ENCODE measurements at regions not wholly inside any gene's neighbourhood (a gene's known extent, or its start where the extent isn't known, plus 50 kb on each side); places are given as distances from the start of the nearest gene placed in this dataset.

DNA sequence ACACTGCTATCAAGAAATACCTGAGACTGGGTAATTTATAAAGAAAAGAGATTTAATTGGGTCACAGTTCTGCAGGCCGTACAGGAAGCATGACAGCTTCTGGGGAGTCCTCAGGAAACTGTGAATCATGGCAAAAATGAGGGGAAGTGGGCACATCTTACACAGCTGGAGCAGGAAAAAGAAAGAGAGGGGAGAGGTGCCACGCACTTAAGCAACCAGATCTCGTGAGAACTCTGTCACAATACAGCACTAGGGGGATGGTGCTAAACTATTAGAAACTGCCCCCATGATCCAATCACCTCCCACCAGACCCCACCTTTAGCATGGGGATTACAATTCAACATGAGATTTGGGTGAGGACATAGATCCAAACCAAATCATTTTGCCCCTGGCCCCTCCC, 105.5 kb upstream of the CPLX2 start:
- DNase-seq (ENCODE audit: low read depth in 2 of 2), result no peak
- no peak overlapping the region for H3K4me3 ChIP-seq (replicated peaks in 1 of 2; ENCODE audit: low read depth in 2 of 2, low read length in 2 of 2)
- TF ChIP-seq, protein P1, sequence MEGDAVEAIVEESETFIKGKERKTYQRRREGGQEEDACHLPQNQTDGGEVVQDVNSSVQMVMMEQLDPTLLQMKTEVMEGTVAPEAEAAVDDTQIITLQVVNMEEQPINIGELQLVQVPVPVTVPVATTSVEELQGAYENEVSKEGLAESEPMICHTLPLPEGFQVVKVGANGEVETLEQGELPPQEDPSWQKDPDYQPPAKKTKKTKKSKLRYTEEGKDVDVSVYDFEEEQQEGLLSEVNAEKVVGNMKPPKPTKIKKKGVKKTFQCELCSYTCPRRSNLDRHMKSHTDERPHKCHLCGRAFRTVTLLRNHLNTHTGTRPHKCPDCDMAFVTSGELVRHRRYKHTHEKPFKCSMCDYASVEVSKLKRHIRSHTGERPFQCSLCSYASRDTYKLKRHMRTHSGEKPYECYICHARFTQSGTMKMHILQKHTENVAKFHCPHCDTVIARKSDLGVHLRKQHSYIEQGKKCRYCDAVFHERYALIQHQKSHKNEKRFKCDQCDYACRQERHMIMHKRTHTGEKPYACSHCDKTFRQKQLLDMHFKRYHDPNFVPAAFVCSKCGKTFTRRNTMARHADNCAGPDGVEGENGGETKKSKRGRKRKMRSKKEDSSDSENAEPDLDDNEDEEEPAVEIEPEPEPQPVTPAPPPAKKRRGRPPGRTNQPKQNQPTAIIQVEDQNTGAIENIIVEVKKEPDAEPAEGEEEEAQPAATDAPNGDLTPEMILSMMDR (IDR thresholded peaks at IDR 0.05; ENCODE audit: low read depth, low read length), result no peak

DNA sequence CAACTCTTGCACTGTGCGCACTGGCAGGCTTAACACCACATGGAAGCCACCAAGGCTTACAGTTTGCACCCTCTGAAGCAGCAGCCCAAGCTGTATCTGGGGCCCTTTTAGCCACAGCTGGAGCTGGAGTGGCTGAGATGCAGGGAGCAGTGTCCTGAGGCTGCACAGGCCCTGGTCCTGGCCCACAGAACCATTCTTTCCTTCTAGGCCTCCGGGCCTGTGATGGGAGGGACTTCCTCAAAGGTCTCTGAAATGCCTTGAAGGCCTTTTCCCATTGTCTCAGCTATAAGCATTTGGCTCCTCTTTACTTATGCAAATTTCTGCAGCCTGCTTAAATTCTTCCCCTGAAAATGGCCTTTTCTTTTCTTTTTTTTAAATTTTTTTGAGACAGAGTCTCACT, 104.4 kb upstream of the CPLX2 start:
- H3K4me3 ChIP-seq (replicated peaks in 1 of 2; ENCODE audit: low read depth in 2 of 2, low read length in 2 of 2), result no peak overlapping the region
- no peak for DNase-seq (ENCODE audit: low read depth in 2 of 2)
- TF ChIP-seq, protein P1 (IDR thresholded peaks at IDR 0.05; ENCODE audit: low read depth, low read length), result no peak

DNA sequence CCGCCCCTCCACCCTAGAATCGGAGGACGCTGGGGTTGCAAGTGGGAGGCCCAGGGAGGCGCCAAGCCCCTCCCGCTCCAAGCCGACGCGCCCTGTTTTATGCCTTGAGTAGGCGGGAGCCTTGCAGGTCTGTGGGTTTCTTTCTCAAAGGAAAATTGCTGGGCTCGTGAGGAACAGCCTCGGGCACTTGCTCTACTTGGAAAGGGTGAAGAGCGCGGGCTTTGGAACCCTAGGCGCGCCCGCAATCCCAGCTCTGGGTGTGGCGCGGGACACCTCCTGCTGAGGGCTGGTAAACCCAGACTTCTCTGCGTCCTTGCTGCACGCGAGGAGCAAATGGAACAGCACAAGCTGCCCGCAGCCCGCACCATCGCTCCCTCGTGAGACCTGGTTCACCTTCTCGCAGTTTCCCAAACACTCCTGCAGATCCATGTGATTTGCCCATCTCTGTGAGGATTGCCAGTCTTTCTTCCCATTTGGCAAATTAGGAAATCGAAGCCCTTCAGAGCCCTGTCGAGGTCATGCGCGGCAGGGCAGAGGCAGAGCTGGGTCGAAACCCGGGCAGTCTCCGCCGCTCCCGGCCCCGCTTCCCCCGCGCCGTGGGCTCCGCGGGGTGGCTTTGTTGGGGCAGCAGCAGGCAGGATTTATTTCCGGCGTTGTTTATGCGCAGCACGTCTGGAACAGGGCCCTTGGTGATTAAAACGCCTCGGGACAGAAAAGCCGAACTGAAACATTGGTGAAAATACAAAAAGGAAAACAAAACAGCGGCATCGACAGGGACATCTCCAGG, 98.4 kb upstream of the CPLX2 start:
- TF ChIP-seq, protein P1 (IDR thresholded peaks at IDR 0.05; ENCODE audit: low read depth, low read length), result no peak
- H3K4me3 ChIP-seq (replicated peaks in 1 of 2; ENCODE audit: low read depth in 2 of 2, low read length in 2 of 2), result no peak overlapping the region

DNA sequence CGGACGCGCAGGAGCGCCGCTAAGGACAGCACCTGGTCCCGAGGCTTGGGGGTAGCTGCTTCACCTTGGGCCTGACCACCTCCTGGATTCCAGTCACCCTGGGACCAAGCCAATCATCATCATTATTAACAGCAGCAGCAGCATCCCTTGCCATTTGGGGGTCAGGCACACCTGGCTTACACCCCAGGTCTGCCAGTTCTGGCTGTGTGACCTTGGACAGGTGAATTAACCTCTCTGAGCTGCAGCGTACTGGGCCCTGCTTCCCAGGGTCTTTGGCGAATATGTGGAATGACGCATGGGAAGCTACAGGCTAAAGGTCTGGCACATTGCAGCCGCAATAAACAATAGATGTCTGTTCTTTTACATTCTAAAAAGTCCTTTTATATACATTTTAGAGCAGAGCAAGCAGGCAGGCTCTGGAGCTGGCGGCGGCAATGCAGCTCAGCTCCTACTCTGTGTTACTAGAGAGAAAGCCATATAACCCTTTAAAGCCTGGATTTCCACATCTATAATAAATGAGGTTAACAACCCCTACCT, 97.8 kb upstream of the CPLX2 start:
- no peak for DNase-seq (ENCODE audit: low read depth in 2 of 2)
- TF ChIP-seq, protein P1 (IDR thresholded peaks at IDR 0.05; ENCODE audit: low read depth, low read length), result no peak

More for the DNA sequence above, 98.4 kb upstream of the CPLX2 start:
- DNase-seq (ENCODE audit: low read depth in 2 of 2), result no peak

DNA sequence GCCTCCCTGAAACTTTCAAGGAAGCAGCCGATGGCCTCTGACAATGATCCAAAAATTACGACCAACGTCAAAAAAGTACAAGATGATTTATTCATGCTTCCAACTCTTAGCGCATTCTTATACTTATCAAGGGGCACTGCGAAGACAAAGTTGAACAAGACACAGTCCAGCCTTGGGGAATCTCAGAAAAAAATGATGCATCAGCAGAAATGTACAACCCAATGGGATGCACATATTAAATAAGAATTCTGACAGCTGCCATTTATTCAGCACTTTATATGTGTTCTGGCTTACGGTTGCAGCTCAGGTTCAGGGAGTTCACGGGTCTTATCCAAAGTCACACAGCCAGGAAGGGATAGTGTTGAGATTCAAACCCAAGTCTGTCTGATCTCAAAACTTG, 96.0 kb upstream of the CPLX2 start:
- no peak for DNase-seq (ENCODE audit: low read depth in 2 of 2)
- TF ChIP-seq, protein P1 (IDR thresholded peaks at IDR 0.05; ENCODE audit: low read depth, low read length), result no peak
- H3K4me3 ChIP-seq (replicated peaks in 1 of 2; ENCODE audit: low read depth in 2 of 2, low read length in 2 of 2), result no peak overlapping the region

More for the DNA sequence above, 97.8 kb upstream of the CPLX2 start:
- no peak overlapping the region for H3K4me3 ChIP-seq (replicated peaks in 1 of 2; ENCODE audit: low read depth in 2 of 2, low read length in 2 of 2)

DNA sequence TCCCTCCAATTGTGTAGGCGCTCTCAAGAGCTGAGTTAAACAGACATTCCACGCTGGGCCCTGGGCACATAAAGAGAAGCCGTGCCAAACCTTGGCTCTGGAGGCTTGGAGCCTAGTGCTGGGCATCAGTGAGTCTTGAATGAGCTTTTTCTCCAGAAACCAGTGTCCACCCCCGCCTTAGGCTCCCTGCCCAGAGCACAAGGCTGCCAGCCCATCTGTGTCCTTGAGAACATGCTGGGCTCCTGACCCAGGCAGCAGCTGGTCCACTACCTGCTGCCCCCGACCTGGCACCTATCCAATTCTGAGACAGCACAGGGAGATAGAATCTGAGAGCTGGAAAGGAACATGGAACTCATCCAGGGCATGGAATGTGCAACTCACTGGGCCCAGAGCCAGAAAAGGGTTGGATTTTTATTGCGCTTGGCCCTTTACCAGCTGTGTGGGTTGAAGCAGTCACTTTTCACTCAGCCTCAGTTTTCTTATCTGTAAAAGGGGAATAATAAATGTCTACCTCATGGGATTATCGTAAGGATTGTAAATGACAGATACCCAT, 92.4 kb upstream of the CPLX2 start:
- H3K4me3 ChIP-seq (replicated peaks in 1 of 2; ENCODE audit: low read depth in 2 of 2, low read length in 2 of 2), result no peak overlapping the region
- TF ChIP-seq, protein P1 (IDR thresholded peaks at IDR 0.05; ENCODE audit: low read depth, low read length), result no peak
- peak; percentile 3 to 13 for DNase-seq (ENCODE audit: low read depth in 2 of 2)
